NCI-H82 (cell line): ENCODE measurements at regions not wholly inside any gene's neighbourhood (a gene's known extent, or its start where the extent isn't known, plus 50 kb on each side); places are given as distances from the start of the nearest gene placed in this dataset.

ENCODE experiments used
- DNase-seq: peaks from one replicate; lab custom pipeline; 2025; lab: John Stamatoyannopoulos, UW

GRCh38 chr10:90458571-90458970 is 399.3 kb downstream of the HTR7 start:
- no peak for DNase-seq

GRCh38 chr10:90461437-90462155 is 396.2 kb downstream of the HTR7 start:
- DNase-seq, result no peak

GRCh38 chr10:90462749-90463470 is 394.9 kb downstream of the HTR7 start:
- DNase-seq, result no peak

- DNase-seq, result no peak
Measured at GRCh38 chr10:90464329-90464728, 393.5 kb downstream of the HTR7 start.

- peak; percentile 66 for DNase-seq
Measured at GRCh38 chr10:90470966-90471365, 386.9 kb downstream of the HTR7 start.

GRCh38 chr10:90480466-90480865 is 377.4 kb downstream of the HTR7 start:
- no peak for DNase-seq

GRCh38 chr10:90481326-90481923 is 376.4 kb downstream of the HTR7 start:
- no peak for DNase-seq

- DNase-seq, result peak; percentile 56
Measured at GRCh38 chr10:90484518-90484917, 373.3 kb downstream of the HTR7 start.

- no peak for DNase-seq
Measured at GRCh38 chr10:90494183-90494582, 363.7 kb downstream of the HTR7 start.

GRCh38 chr10:90504172-90504571 is 353.7 kb downstream of the HTR7 start:
- DNase-seq, result no peak

GRCh38 chr10:90526721-90527120 is 331.1 kb downstream of the HTR7 start:
- no peak for DNase-seq

- peak; percentile 73 for DNase-seq
Measured at GRCh38 chr10:90530521-90530920, 327.3 kb downstream of the HTR7 start.

- DNase-seq, result no peak
Measured at GRCh38 chr10:90557385-90557784, 300.5 kb downstream of the HTR7 start.

GRCh38 chr10:90560331-90560730 is 297.5 kb downstream of the HTR7 start:
- DNase-seq, result no peak

GRCh38 chr10:90561666-90562065 is 296.2 kb downstream of the HTR7 start:
- DNase-seq, result no peak

GRCh38 chr10:90571481-90572258 is 286.2 kb downstream of the HTR7 start:
- no peak for DNase-seq

- DNase-seq, result no peak
Measured at GRCh38 chr10:90575125-90575524, 282.7 kb downstream of the HTR7 start.

GRCh38 chr10:90577569-90577968 is 280.3 kb downstream of the HTR7 start:
- DNase-seq, result no peak

GRCh38 chr10:90579602-90580242 is 278.1 kb downstream of the HTR7 start:
- DNase-seq, result peak; percentile 34

GRCh38 chr10:90583416-90583815 is 274.4 kb downstream of the HTR7 start:
- no peak for DNase-seq

- no peak for DNase-seq
Measured at GRCh38 chr10:90587081-90587491, 270.8 kb downstream of the HTR7 start.

GRCh38 chr10:90587561-90587960 is 270.3 kb downstream of the HTR7 start:
- DNase-seq, result no peak
